ENCODE measurements at regions not wholly inside any gene's neighbourhood (a gene's known extent, or its start where the extent isn't known, plus 50 kb on each side); places are given as distances from the start of the nearest gene placed in this dataset.

DNA sequence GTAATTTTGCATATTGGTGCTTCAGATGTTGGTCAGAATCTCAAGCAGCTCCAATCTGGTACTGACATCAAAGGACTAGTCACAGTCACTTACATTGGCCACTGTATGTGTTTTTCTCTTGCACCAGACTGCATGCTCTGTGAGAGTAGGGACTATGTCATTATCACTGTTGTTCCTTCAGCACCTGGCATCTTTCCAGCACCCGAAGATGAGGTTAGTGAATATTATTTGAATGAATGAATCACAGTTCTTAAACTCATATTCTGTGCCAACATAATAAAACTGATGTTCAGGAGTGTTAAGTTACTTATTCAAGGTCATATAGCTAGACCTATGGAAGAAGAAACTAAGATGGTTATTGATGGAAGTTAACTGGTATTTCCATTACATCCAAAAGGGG is 204.5 kb upstream of the TBX3 start:
- H3K36me3 ChIP-seq = no peaks in the 10 kb centered on the region
- no peaks in the 10 kb centered on the region for H3K4me1 ChIP-seq (ENCODE audit: control insufficient read depth in 1 of 2, insufficient read depth in 1 of 2, low read depth in 1 of 2, low read length in 1 of 2)
- no peak overlapping the region for H3K27ac ChIP-seq
- TF ChIP-seq CTCF (IDR thresholded peaks at IDR 0.05) = no peak
- H3K4me3 ChIP-seq (ENCODE audit: low read depth in 1 of 2, low read length in 1 of 2) = no peak overlapping the region
- H3K9me3 ChIP-seq = no peaks in the 10 kb centered on the region
- no peaks in the 10 kb centered on the region for H3K27me3 ChIP-seq

GRCh38 chr12:114885501-114885900 is 201.5 kb upstream of the TBX3 start:
- Histone ChIP-seq H3K27me3 (no peaks in the 10 kb centered on the region), H3K9me3 (no peaks in the 10 kb centered on the region), H3K27ac (no peak overlapping the region), H3K36me3 (no peaks in the 10 kb centered on the region), H3K4me3 (ENCODE audit: low read depth in 1 of 2, low read length in 1 of 2) (no peak overlapping the region), H3K4me1 (ENCODE audit: control insufficient read depth in 1 of 2, insufficient read depth in 1 of 2, low read depth in 1 of 2, low read length in 1 of 2) (no peaks in the 10 kb centered on the region)
- no peak for TF ChIP-seq CTCF (IDR thresholded peaks at IDR 0.05)

GRCh38 chr12:114884575-114884974 is 200.6 kb upstream of the TBX3 start:
- Histone ChIP-seq H3K27me3 (no peaks in the 10 kb centered on the region), H3K36me3 (no peaks in the 10 kb centered on the region), H3K4me1 (ENCODE audit: control insufficient read depth in 1 of 2, insufficient read depth in 1 of 2, low read depth in 1 of 2, low read length in 1 of 2) (no peaks in the 10 kb centered on the region), H3K27ac (no peak overlapping the region), H3K9me3 (no peaks in the 10 kb centered on the region), H3K4me3 (ENCODE audit: low read depth in 1 of 2, low read length in 1 of 2) (no peak overlapping the region)
- no peak for TF ChIP-seq CTCF (IDR thresholded peaks at IDR 0.05)

- Histone ChIP-seq H3K27me3 (no peaks in the 10 kb centered on the region), H3K4me3 (ENCODE audit: low read depth in 1 of 2, low read length in 1 of 2) (no peak overlapping the region), H3K36me3 (no peaks in the 10 kb centered on the region), H3K27ac (no peak overlapping the region), H3K9me3 (no peaks in the 10 kb centered on the region), H3K4me1 (ENCODE audit: control insufficient read depth in 1 of 2, insufficient read depth in 1 of 2, low read depth in 1 of 2, low read length in 1 of 2) (no peaks in the 10 kb centered on the region)
- no peak for TF ChIP-seq CTCF (IDR thresholded peaks at IDR 0.05)
Observed at GRCh38 chr12:114882083-114882482, 198.1 kb upstream of the TBX3 start.

DNA sequence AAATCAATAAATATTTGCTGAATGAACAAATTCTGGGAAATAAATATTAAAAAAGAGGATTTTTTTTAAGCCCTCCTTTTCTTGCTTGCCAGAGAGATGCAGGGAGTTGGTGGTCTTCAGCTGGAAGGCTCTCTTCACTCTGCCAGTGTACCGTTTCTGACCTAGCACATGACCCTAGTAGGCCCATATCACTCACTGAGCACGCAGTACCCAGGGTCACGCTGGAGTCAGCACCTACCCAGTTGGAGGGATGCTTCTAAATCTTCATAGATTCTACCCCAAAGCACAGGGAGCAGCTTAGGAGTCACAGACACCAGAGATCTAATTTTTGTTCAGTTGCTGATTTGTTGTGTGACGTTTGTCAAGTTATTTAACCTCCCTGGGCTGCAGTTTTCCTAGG is 195.4 kb upstream of the TBX3 start:
- no peaks in the 10 kb centered on the region for H3K9me3 ChIP-seq
- no peak overlapping the region for H3K4me3 ChIP-seq (ENCODE audit: low read depth in 1 of 2, low read length in 1 of 2)
- H3K27ac ChIP-seq = no peak overlapping the region
- H3K27me3 ChIP-seq = no peaks in the 10 kb centered on the region
- no peak for TF ChIP-seq CTCF (IDR thresholded peaks at IDR 0.05)
- H3K4me1 ChIP-seq (ENCODE audit: control insufficient read depth in 1 of 2, insufficient read depth in 1 of 2, low read depth in 1 of 2, low read length in 1 of 2) = no peaks in the 10 kb centered on the region
- no peaks in the 10 kb centered on the region for H3K36me3 ChIP-seq

DNA sequence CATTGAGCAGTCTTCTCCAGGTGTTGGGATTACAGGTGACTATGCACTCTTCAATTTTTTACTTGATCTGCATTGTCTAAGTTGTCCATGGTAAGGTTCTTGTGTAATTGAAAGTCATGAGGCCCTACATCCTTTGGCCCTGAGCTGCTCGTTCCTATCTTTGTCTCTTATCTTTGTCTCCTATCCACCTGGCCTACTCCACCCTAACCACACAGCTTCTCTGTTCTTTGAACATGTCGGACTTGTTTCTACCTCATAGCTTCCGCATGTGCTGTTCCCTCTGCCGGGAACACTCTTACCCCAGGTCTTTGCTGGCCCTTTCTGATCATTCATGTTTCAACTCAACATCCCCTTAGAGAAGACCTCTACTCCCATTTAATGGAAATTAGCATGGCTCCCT is 194.8 kb upstream of the TBX3 start:
- Histone ChIP-seq H3K9me3 (no peaks in the 10 kb centered on the region), H3K27ac (no peak overlapping the region), H3K4me1 (ENCODE audit: control insufficient read depth in 1 of 2, insufficient read depth in 1 of 2, low read depth in 1 of 2, low read length in 1 of 2) (no peaks in the 10 kb centered on the region), H3K4me3 (ENCODE audit: low read depth in 1 of 2, low read length in 1 of 2) (no peak overlapping the region), H3K36me3 (no peaks in the 10 kb centered on the region), H3K27me3 (no peaks in the 10 kb centered on the region)
- TF ChIP-seq CTCF (IDR thresholded peaks at IDR 0.05) = no peak
